ENCODE measurements at regions not wholly inside any gene's neighbourhood (a gene's known extent, or its start where the extent isn't known, plus 50 kb on each side); places are given as distances from the start of the nearest gene placed in this dataset.

GRCh38 chr11:116364348-116364747 is 408.4 kb downstream of the BUD13 start:
- TF ChIP-seq, protein P1, sequence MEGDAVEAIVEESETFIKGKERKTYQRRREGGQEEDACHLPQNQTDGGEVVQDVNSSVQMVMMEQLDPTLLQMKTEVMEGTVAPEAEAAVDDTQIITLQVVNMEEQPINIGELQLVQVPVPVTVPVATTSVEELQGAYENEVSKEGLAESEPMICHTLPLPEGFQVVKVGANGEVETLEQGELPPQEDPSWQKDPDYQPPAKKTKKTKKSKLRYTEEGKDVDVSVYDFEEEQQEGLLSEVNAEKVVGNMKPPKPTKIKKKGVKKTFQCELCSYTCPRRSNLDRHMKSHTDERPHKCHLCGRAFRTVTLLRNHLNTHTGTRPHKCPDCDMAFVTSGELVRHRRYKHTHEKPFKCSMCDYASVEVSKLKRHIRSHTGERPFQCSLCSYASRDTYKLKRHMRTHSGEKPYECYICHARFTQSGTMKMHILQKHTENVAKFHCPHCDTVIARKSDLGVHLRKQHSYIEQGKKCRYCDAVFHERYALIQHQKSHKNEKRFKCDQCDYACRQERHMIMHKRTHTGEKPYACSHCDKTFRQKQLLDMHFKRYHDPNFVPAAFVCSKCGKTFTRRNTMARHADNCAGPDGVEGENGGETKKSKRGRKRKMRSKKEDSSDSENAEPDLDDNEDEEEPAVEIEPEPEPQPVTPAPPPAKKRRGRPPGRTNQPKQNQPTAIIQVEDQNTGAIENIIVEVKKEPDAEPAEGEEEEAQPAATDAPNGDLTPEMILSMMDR (IDR thresholded peaks at IDR 0.05): no peak
- TF ChIP-seq POLR2A (IDR thresholded peaks at IDR 0.05): no peak

All from esophagus squamous epithelium (tissue), 4 donors.